AG04449 (cell line): ENCODE measurements at regions not wholly inside any gene's neighbourhood (a gene's known extent, or its start where the extent isn't known, plus 50 kb on each side); places are given as distances from the start of the nearest gene placed in this dataset.

Source experiments
- CTCF ChIA-PET: fragments of 350-600 bp; formaldehyde crosslinking; extraction: SDS; loops from one replicate; lab custom pipeline; 2021; ENCODE audit warnings: antibody characterized with exemption; lab: Yijun Ruan, JAX
- POLR2A ChIA-PET: fragments of 400-600, 350-600 bp; formaldehyde crosslinking; extraction: SDS; loops from one replicate; lab custom pipeline; 2020; ENCODE audit warnings: antibody characterized with exemption, inconsistent platforms; lab: Yijun Ruan, JAX
- DNase-seq: peaks from one replicate; pipeline ENCODE4 v3.0.0-alpha.2; 2010; ENCODE audit warnings: low read depth, low spot score
- H3K4me3 ChIP-seq: 2 replicates; pipeline ENCODE4 v1.5.1; 2011; ENCODE audit warnings: low read depth, mild to moderate bottlenecking, control low read depth, low read length
- CTCF ChIP-seq: IDR thresholded peaks from one replicate; pipeline ENCODE4 v1.5.1; 2011; ENCODE audit warnings: mild to moderate bottlenecking, moderate library complexity, low read length, control low read depth, inconsistent platforms; ENCODE audit not compliant: insufficient read depth; ENCODE audit errors: missing control alignments

DNA sequence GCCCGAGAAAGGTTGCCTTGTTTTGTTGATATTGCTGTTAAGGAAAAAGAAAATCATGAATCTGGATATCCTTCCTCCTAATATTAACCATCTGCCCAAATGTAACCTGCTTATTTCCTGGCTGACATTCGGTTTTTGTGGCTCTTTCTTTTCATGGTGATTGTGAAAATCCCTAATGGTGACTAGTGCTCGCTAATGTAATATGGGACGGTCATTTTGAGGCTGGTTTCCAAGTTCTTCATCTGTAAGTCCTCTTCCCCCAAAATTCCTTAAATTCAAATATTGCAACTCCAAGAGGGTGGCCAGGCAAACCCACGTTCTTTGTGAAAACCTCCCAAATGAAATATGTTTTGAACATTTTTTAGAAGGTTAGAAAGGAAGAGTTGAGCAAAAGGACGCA is 63.1 kb upstream of the MAMDC2 start:
- TF ChIP-seq CTCF = no peak
- ChIA-PET POLR2A (interaction anchor here (1.7 kb wide), 1 partner anchor 15 kb away, joined by 4 read pairs; no protein-coding TSS in a partner anchor), CTCF (interaction anchor here (2.3 to 4.9 kb wide), 3 partner anchors 9 to 133 kb away, joined by 7 to 34 read pairs (median 14); no protein-coding TSS in a partner anchor)
- DNase-seq = no peak
- no peak overlapping the region for H3K4me3 ChIP-seq

GRCh38 chr9:69981686-69982445 is 61.8 kb upstream of the MAMDC2 start:
- ChIA-PET POLR2A (interaction anchor here (1.0 to 1.7 kb wide), 3 partner anchors 10 to 437 kb away, joined by 3 to 7 read pairs (median 4); no protein-coding TSS in a partner anchor), CTCF (interaction anchor here (0.8 to 4.9 kb wide), 8 partner anchors 10 to 131 kb away, joined by 3 to 34 read pairs (median 4); no protein-coding TSS in a partner anchor)
- TF ChIP-seq CTCF = no peak
- H3K4me3 ChIP-seq = no peak overlapping the region
- DNase-seq = no peak

DNA sequence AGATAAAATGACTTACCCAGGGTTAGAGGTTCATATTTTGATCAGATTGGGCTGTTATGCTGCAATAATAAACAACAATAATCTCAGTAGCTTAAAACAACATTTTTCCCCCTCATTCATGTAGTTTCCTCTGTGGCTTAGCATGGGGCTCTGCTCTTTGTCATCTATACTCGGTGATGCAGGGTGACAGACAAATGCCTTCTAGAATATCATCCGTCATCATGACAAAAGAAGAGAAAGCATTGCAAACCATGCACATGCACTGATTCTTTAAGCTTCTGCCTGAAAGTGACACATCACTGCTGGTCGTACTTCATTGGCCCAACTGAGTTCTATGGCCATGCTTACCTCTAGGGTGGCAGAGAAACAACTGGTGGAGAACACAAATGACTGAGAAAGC is 58.8 kb upstream of the MAMDC2 start:
- no peak for DNase-seq
- no peak for TF ChIP-seq CTCF
- ChIA-PET CTCF (interaction anchor here (1.2 to 4.9 kb wide), 3 partner anchors 9 to 128 kb away, joined by 3 to 34 read pairs (median 3); no protein-coding TSS in a partner anchor), POLR2A (no interaction called here)
- no peak overlapping the region for H3K4me3 ChIP-seq

DNA sequence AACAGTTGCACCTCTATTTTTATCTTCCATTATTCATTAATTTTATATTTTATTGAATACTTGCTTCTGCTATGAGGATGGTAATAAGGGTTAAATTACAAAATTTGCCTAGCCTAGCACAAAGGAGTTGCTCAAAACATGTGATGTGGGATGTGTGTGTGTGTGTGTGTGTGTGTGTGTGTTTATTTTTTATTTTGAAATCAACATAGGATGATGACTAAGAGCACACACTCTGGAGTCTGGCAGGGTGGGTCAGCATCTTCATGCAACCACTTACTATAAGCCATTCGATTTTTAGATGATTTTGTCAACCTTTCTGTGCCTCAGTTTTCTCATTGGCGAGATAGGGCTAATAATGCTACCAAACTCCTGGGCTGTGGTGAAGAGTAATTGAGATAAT is 57.7 kb upstream of the MAMDC2 start:
- POLR2A ChIA-PET = no interaction called here
- CTCF ChIA-PET = interaction anchor here (1.4 kb wide), 1 partner anchor 125 kb away, joined by 3 read pairs; no protein-coding TSS in a partner anchor
- no peak overlapping the region for H3K4me3 ChIP-seq
- DNase-seq = no peak
- TF ChIP-seq CTCF = no peak

DNA sequence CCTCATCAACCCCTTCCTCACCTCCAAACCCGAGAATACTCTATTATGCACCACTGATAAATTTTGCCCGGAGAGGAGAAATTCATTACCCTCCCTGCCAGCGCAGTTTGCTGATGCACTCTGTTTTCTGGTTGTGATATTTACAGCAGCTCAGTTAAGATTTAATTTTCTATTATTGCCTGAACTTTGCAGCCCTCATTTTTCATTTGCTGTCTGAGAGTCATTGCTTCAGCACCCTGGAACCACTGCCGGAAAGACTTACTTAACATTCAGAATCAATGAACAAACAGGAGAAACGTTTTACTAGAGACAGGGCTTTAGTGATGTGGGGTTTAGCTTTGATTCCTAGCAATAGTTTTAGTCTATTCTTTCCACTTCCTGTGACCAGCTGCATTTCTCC is 56.7 kb upstream of the MAMDC2 start:
- ChIA-PET POLR2A (no interaction called here), CTCF (interaction anchor here (1.4 kb wide), 1 partner anchor 124 kb away, joined by 3 read pairs; no protein-coding TSS in a partner anchor)
- TF ChIP-seq CTCF = no peak
- H3K4me3 ChIP-seq = no peak overlapping the region
- no peak for DNase-seq

- no peak overlapping the region for H3K4me3 ChIP-seq
- ChIA-PET CTCF (no interaction called here), POLR2A (no interaction called here)
- TF ChIP-seq CTCF = no peak
- DNase-seq = no peak
These were observed 56.2 kb upstream of the MAMDC2 start for GRCh38 chr9:69987457-69987856.
